GM18858 (cell line): ENCODE measurements at regions not wholly inside any gene's neighbourhood (a gene's known extent, or its start where the extent isn't known, plus 50 kb on each side); places are given as distances from the start of the nearest gene placed in this dataset.

Experiments used
- ATAC-seq: cut with Tn5 transposase; IDR thresholded peaks from one replicate; pipeline ENCODE4 v1.9.1; 2021; ENCODE audit not compliant: unreplicated experiment

- no peak for ATAC-seq
Measured at GRCh38 chr1:8267307-8267706, 50.6 kb upstream of the SLC45A1 start.

- ATAC-seq = no peak
Measured at GRCh38 chr1:8266436-8267165, 51.3 kb upstream of the SLC45A1 start.

- ATAC-seq = no peak
Measured at GRCh38 chr1:8263791-8264190, 54.1 kb upstream of the SLC45A1 start.

- ATAC-seq = no peak
Measured at GRCh38 chr1:8261398-8261762, 56.5 kb upstream of the SLC45A1 start.

- ATAC-seq = no peak
Measured at GRCh38 chr1:8259498-8260290, 58.2 kb upstream of the SLC45A1 start.

- no peak for ATAC-seq
Measured at GRCh38 chr1:8257621-8258020, 60.3 kb upstream of the SLC45A1 start.

- ATAC-seq = no peak
Measured at GRCh38 chr1:8256321-8256720, 61.6 kb upstream of the SLC45A1 start.

- ATAC-seq = no peak
Measured at GRCh38 chr1:8255712-8256111, 62.2 kb upstream of the SLC45A1 start.

GRCh38 chr1:8252266-8252951 is 65.5 kb upstream of the SLC45A1 start:
- no peak for ATAC-seq

GRCh38 chr1:8251635-8252034 is 66.3 kb upstream of the SLC45A1 start:
- no peak for ATAC-seq

- ATAC-seq = no peak
Measured at GRCh38 chr1:8249838-8250237, 68.1 kb upstream of the SLC45A1 start.

GRCh38 chr1:8247811-8248436 is 70.0 kb upstream of the SLC45A1 start:
- ATAC-seq = no peak

- no peak for ATAC-seq
Measured at GRCh38 chr1:8244304-8244703, 73.6 kb upstream of the SLC45A1 start.

- ATAC-seq = no peak
Measured at GRCh38 chr1:8242498-8242897, 75.4 kb upstream of the SLC45A1 start.

- no peak for ATAC-seq
Measured at GRCh38 chr1:8241417-8242014, 76.4 kb upstream of the SLC45A1 start.

GRCh38 chr1:8239306-8240023 is 78.4 kb upstream of the SLC45A1 start:
- ATAC-seq = no peak

- no peak for ATAC-seq
Measured at GRCh38 chr1:8239039-8239305, 78.9 kb upstream of the SLC45A1 start.

- no peak for ATAC-seq
Measured at GRCh38 chr1:8238141-8239038, 79.5 kb upstream of the SLC45A1 start.

- no peak for ATAC-seq
Measured at GRCh38 chr1:8232036-8232757, 85.7 kb upstream of the SLC45A1 start.
